HEK293 (cell line): ENCODE measurements at regions not wholly inside any gene's neighbourhood (a gene's known extent, or its start where the extent isn't known, plus 50 kb on each side); places are given as distances from the start of the nearest gene placed in this dataset.

ENCODE experiments used
- KLF10 ChIP-seq: fragments of 450-650 bp; IDR thresholded peaks from 2 replicates; pipeline ENCODE4 v1.5.1; 2018; ENCODE audit warnings: missing biosample characterization, mild to moderate bottlenecking, missing genetic modification characterization
- PRDM1 ChIP-seq: fragments of 450-650 bp; formaldehyde crosslinking; IDR thresholded peaks from 2 replicates; pipeline ENCODE4; 2016; ENCODE audit warnings: missing biosample characterization, missing genetic modification characterization
- ZNF350 ChIP-seq: fragments of 450-650 bp; formaldehyde crosslinking; IDR thresholded peaks from 2 replicates; pipeline ENCODE4 v1.5.0; 2017; ENCODE audit warnings: missing biosample characterization, mild to moderate bottlenecking, missing genetic modification characterization
- ZNF423 ChIP-seq: fragments of 450-650 bp; formaldehyde crosslinking; IDR thresholded peaks from 2 replicates; pipeline ENCODE4 v1.5.1; 2016; ENCODE audit warnings: missing biosample characterization, missing genetic modification characterization
- ZNF529 ChIP-seq: fragments of 450-650 bp; formaldehyde crosslinking; IDR thresholded peaks from 2 replicates; pipeline ENCODE4 v1.5.1; 2017; ENCODE audit warnings: missing genetic modification characterization, missing biosample characterization; ENCODE audit not compliant: insufficient replicate concordance
- ZNF621 ChIP-seq: fragments of 450-650 bp; formaldehyde crosslinking; IDR thresholded peaks from 2 replicates; pipeline ENCODE4 v1.5.1; 2017; ENCODE audit warnings: missing biosample characterization, missing genetic modification characterization
- ZNF707 ChIP-seq: fragments of 450-650 bp; formaldehyde crosslinking; IDR thresholded peaks from 2 replicates; pipeline ENCODE4 v1.5.1; 2016; ENCODE audit warnings: missing biosample characterization, missing genetic modification characterization
- ZNF777 ChIP-seq: fragments of 450-650 bp; formaldehyde crosslinking; IDR thresholded peaks from 2 replicates; pipeline ENCODE4 v1.5.1; 2017; ENCODE audit warnings: missing biosample characterization, missing genetic modification characterization, borderline replicate concordance
- TF ChIP-seq, protein P1 (sequence below): fragments of 450-650 bp; formaldehyde crosslinking; IDR thresholded peaks from 2 replicates; pipeline ENCODE4 v1.5.1; 2016; ENCODE audit warnings: missing biosample characterization, missing genetic modification characterization
- TF ChIP-seq, protein P2 (sequence below): fragments of 450-650 bp; IDR thresholded peaks from 2 replicates; pipeline ENCODE4 v1.5.1; 2018; ENCODE audit warnings: missing biosample characterization, mild to moderate bottlenecking, missing genetic modification characterization
- TF ChIP-seq, protein P3 (sequence below): fragments of 450-650 bp; formaldehyde crosslinking; IDR thresholded peaks from 2 replicates; pipeline ENCODE4 v1.5.1; 2016; ENCODE audit warnings: missing biosample characterization, missing genetic modification characterization
- TF ChIP-seq, protein P4 (sequence below): fragments of 450-650 bp; formaldehyde crosslinking; IDR thresholded peaks from 2 replicates; pipeline ENCODE4 v1.5.1; 2016; ENCODE audit warnings: missing biosample characterization, missing genetic modification characterization, low read depth

DNA sequence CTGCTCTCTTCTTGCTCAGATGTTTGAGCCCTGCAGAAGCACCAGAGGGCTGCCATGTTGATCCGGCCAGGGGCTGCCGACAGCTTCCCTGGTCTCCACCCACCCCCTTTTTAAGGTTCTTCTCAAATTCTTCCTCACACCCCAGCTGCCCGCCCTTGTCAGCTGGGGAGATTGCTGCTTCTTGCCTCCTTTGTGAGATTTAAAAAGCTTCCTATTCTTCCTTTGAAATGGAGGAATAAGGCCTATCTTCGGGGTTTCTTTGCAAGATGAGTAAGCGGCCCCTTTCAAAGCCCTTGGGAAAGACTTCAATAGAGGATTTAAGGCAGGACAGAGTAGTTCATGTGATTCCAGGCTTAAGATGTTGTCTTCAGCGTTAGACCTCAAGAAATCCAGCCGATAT, 211.9 kb upstream of the SHH start:
- TF ChIP-seq, protein P1, sequence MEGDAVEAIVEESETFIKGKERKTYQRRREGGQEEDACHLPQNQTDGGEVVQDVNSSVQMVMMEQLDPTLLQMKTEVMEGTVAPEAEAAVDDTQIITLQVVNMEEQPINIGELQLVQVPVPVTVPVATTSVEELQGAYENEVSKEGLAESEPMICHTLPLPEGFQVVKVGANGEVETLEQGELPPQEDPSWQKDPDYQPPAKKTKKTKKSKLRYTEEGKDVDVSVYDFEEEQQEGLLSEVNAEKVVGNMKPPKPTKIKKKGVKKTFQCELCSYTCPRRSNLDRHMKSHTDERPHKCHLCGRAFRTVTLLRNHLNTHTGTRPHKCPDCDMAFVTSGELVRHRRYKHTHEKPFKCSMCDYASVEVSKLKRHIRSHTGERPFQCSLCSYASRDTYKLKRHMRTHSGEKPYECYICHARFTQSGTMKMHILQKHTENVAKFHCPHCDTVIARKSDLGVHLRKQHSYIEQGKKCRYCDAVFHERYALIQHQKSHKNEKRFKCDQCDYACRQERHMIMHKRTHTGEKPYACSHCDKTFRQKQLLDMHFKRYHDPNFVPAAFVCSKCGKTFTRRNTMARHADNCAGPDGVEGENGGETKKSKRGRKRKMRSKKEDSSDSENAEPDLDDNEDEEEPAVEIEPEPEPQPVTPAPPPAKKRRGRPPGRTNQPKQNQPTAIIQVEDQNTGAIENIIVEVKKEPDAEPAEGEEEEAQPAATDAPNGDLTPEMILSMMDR (tag by site-specific recombination): no peak
- TF ChIP-seq ZNF707 (tag by site-specific recombination) (no peak), ZNF529 (tag by site-specific recombination) (no peak), PRDM1 (no peak), ZNF777 (tag by site-specific recombination) (no peak), ZNF423 (tag by site-specific recombination) (no peak), ZNF350 (tag by site-specific recombination) (no peak), ZNF621 (tag by site-specific recombination) (no peak), KLF10 (tag by site-specific recombination) (no peak)
- TF ChIP-seq, protein P2, sequence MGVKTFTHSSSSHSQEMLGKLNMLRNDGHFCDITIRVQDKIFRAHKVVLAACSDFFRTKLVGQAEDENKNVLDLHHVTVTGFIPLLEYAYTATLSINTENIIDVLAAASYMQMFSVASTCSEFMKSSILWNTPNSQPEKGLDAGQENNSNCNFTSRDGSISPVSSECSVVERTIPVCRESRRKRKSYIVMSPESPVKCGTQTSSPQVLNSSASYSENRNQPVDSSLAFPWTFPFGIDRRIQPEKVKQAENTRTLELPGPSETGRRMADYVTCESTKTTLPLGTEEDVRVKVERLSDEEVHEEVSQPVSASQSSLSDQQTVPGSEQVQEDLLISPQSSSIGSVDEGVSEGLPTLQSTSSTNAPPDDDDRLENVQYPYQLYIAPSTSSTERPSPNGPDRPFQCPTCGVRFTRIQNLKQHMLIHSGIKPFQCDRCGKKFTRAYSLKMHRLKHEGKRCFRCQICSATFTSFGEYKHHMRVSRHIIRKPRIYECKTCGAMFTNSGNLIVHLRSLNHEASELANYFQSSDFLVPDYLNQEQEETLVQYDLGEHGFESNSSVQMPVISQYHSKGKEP (tag by site-specific recombination): no peak
- TF ChIP-seq, protein P3, sequence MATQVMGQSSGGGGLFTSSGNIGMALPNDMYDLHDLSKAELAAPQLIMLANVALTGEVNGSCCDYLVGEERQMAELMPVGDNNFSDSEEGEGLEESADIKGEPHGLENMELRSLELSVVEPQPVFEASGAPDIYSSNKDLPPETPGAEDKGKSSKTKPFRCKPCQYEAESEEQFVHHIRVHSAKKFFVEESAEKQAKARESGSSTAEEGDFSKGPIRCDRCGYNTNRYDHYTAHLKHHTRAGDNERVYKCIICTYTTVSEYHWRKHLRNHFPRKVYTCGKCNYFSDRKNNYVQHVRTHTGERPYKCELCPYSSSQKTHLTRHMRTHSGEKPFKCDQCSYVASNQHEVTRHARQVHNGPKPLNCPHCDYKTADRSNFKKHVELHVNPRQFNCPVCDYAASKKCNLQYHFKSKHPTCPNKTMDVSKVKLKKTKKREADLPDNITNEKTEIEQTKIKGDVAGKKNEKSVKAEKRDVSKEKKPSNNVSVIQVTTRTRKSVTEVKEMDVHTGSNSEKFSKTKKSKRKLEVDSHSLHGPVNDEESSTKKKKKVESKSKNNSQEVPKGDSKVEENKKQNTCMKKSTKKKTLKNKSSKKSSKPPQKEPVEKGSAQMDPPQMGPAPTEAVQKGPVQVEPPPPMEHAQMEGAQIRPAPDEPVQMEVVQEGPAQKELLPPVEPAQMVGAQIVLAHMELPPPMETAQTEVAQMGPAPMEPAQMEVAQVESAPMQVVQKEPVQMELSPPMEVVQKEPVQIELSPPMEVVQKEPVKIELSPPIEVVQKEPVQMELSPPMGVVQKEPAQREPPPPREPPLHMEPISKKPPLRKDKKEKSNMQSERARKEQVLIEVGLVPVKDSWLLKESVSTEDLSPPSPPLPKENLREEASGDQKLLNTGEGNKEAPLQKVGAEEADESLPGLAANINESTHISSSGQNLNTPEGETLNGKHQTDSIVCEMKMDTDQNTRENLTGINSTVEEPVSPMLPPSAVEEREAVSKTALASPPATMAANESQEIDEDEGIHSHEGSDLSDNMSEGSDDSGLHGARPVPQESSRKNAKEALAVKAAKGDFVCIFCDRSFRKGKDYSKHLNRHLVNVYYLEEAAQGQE: no peak
- TF ChIP-seq, protein P4, sequence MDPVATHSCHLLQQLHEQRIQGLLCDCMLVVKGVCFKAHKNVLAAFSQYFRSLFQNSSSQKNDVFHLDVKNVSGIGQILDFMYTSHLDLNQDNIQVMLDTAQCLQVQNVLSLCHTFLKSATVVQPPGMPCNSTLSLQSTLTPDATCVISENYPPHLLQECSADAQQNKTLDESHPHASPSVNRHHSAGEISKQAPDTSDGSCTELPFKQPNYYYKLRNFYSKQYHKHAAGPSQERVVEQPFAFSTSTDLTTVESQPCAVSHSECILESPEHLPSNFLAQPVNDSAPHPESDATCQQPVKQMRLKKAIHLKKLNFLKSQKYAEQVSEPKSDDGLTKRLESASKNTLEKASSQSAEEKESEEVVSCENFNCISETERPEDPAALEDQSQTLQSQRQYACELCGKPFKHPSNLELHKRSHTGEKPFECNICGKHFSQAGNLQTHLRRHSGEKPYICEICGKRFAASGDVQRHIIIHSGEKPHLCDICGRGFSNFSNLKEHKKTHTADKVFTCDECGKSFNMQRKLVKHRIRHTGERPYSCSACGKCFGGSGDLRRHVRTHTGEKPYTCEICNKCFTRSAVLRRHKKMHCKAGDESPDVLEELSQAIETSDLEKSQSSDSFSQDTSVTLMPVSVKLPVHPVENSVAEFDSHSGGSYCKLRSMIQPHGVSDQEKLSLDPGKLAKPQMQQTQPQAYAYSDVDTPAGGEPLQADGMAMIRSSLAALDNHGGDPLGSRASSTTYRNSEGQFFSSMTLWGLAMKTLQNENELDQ (tag by site-specific recombination): no peak
